Upper lobe of left lung (tissue), 4 donors: ENCODE measurements at regions not wholly inside any gene's neighbourhood (a gene's known extent, or its start where the extent isn't known, plus 50 kb on each side); places are given as distances from the start of the nearest gene placed in this dataset.

ENCODE experiments used
- CTCF ChIP-seq, 6 experiments: fragments of 450-650 bp in 4 of 6; fragments of 200-600 bp in 2 of 6; sonication (generic) in 2 of 6; IDR thresholded peaks; one replicate each; pipeline ENCODE4 v1.5.1; 2016 to 2019; ENCODE audit warnings: antibody characterized with exemption in 6 of 6
- EP300 ChIP-seq, 4 donors: sonication (generic); formaldehyde crosslinking; IDR thresholded peaks; one replicate each; pipeline ENCODE4 v1.5.1; 2017; ENCODE audit warnings: antibody characterized with exemption in 4 of 4, control low read depth in 2 of 4
- POLR2A ChIP-seq, 4 donors: fragments of 450-650 bp; IDR thresholded peaks; one replicate each; pipeline ENCODE4 v1.5.1; 2016 to 2017; ENCODE audit warnings: antibody characterized with exemption in 4 of 4, mild to moderate bottlenecking in 2 of 4

- TF ChIP-seq CTCF (IDR thresholded peaks at IDR 0.05), result no peak
- TF ChIP-seq EP300 (IDR thresholded peaks at IDR 0.05), result no peak
- TF ChIP-seq POLR2A (IDR thresholded peaks at IDR 0.05), result no peak
Observed at GRCh38 chr12:65675141-65675621, 149.1 kb upstream of the HMGA2 start.
